HFFc6 (cell line): ENCODE measurements at regions not wholly inside any gene's neighbourhood (a gene's known extent, or its start where the extent isn't known, plus 50 kb on each side); places are given as distances from the start of the nearest gene placed in this dataset.

Experiments used
- DNase-seq: peaks from one replicate; pipeline ENCODE4 v3.0.0-alpha.2; 2018
- H3K27ac Mint-ChIP-seq: 2 replicates; pipeline ENCODE4 v1.8.0; 2020; ENCODE audit warnings: mild to moderate bottlenecking, mixed read lengths
- H3K27me3 Mint-ChIP-seq: 2 replicates; pipeline ENCODE4 v1.8.0; 2021; ENCODE audit warnings: mild to moderate bottlenecking, moderate library complexity, mixed read lengths; ENCODE audit not compliant: insufficient read depth
- H3K36me3 Mint-ChIP-seq: 2 replicates; pipeline ENCODE4 v1.8.0; 2021; ENCODE audit warnings: low read depth, mixed read lengths
- H3K4me1 Mint-ChIP-seq: 2 replicates; pipeline ENCODE4 v1.8.0; 2020; ENCODE audit warnings: low read depth, mixed read lengths
- H3K4me3 Mint-ChIP-seq: 2 replicates; pipeline ENCODE4 v1.8.0; 2020; ENCODE audit warnings: mild to moderate bottlenecking, moderate library complexity, mixed read lengths
- H3K9me3 Mint-ChIP-seq: 2 replicates; pipeline ENCODE4 v1.8.0; 2020; ENCODE audit warnings: mild to moderate bottlenecking, mixed read lengths
- TF ChIP-seq, protein P1 (sequence below): fragments of 200-600 bp; sonication (generic); IDR thresholded peaks from 2 replicates; pipeline ENCODE4 v1.5.0; 2021; ENCODE audit warnings: antibody characterized with exemption, mild to moderate bottlenecking

GRCh38 chr3:150133293-150133692 lies 162.6 kb upstream of the PFN2 start:
- Mint-ChIP-seq H3K27ac (no peak overlapping the region), H3K4me1 (peaks cover 38% of the 10 kb centered on the region), H3K4me3 (no peak overlapping the region), H3K36me3 (no peaks in the 10 kb centered on the region), H3K27me3 (peaks cover 3% of the 10 kb centered on the region), H3K9me3 (no peaks in the 10 kb centered on the region)
- no peak for DNase-seq
- TF ChIP-seq, protein P1, sequence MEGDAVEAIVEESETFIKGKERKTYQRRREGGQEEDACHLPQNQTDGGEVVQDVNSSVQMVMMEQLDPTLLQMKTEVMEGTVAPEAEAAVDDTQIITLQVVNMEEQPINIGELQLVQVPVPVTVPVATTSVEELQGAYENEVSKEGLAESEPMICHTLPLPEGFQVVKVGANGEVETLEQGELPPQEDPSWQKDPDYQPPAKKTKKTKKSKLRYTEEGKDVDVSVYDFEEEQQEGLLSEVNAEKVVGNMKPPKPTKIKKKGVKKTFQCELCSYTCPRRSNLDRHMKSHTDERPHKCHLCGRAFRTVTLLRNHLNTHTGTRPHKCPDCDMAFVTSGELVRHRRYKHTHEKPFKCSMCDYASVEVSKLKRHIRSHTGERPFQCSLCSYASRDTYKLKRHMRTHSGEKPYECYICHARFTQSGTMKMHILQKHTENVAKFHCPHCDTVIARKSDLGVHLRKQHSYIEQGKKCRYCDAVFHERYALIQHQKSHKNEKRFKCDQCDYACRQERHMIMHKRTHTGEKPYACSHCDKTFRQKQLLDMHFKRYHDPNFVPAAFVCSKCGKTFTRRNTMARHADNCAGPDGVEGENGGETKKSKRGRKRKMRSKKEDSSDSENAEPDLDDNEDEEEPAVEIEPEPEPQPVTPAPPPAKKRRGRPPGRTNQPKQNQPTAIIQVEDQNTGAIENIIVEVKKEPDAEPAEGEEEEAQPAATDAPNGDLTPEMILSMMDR = no peak

DNA sequence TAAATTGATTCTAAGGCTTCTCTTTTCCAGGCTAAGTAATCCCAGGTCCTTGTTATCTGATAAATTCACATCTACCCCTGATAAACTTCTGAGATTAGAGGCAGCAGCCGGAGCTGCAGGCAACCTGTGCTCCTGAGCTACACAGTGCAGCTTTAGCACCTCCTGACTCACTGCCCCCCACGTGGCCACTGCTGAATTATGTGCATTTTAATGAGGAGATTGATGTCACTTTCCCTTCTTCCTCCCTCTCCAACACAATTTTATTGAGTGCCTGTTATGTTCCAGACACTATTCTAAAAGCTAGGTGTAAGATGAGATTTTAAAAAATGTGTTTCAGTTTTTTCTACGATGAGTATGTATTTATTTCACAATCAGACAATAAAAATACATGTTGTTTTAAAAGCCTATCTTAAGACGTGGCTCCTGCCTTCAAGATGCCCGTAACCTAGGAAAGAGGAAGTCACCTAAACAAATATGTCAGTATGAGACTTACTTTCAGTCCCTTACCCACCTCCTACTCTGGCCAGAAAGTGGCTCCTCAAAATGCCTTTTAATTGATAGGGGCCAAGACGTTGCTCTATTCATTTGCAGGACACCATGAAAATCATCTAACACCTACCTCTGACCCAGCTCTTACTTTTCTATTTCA lies 161.5 kb upstream of the PFN2 start:
- TF ChIP-seq, protein P1 = no peak
- Mint-ChIP-seq H3K27me3 (peaks cover 3% of the 10 kb centered on the region), H3K9me3 (no peaks in the 10 kb centered on the region), H3K4me1 (peaks cover 38% of the 10 kb centered on the region), H3K4me3 (no peak overlapping the region), H3K36me3 (no peaks in the 10 kb centered on the region), H3K27ac (no peak overlapping the region)
- DNase-seq = no peak

DNA sequence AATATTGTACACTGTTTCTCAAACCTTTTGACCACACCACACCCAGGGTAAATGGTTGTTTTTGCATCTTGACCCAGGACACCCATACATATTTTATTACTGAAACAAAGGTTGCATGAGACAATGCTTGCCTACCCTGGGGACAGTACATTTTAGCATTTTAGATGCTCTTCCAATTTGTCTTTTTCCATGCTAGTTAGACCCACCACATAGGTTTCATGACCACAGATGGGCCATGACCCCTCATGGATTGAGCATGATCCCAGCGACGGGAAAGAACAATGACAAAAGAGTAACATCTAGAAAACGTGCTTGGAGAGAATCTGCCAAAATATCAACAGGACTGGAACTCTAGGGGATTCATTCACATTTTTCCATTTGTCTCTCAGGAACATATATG lies 161.0 kb upstream of the PFN2 start:
- Mint-ChIP-seq H3K4me3 (no peak overlapping the region), H3K27me3 (peaks cover 6% of the 10 kb centered on the region), H3K9me3 (no peaks in the 10 kb centered on the region), H3K36me3 (no peaks in the 10 kb centered on the region), H3K4me1 (peaks cover 38% of the 10 kb centered on the region), H3K27ac (no peak overlapping the region)
- no peak for DNase-seq
- TF ChIP-seq, protein P1 = no peak

- Mint-ChIP-seq H3K27ac (no peak overlapping the region), H3K4me1 (peaks cover 33% of the 10 kb centered on the region), H3K27me3 (peaks cover 6% of the 10 kb centered on the region; the same call in 1 of the 2 replicates), H3K9me3 (no peaks in the 10 kb centered on the region), H3K36me3 (no peaks in the 10 kb centered on the region), H3K4me3 (no peak overlapping the region)
- no peak for DNase-seq
- TF ChIP-seq, protein P1 = no peak
Measured at GRCh38 chr3:150130404-150131100, 159.9 kb upstream of the PFN2 start.

- TF ChIP-seq, protein P1 = no peak
- no peak overlapping the region for H3K27ac Mint-ChIP-seq
Measured at GRCh38 chr3:150129166-150129565, 158.5 kb upstream of the PFN2 start.

More at GRCh38 chr3:150129166-150129565, 158.5 kb upstream of the PFN2 start:
- DNase-seq = no peak
- H3K4me3 Mint-ChIP-seq = no peak overlapping the region
- no peaks in the 10 kb centered on the region for H3K36me3 Mint-ChIP-seq
- no peaks in the 10 kb centered on the region for H3K9me3 Mint-ChIP-seq
- H3K27me3 Mint-ChIP-seq = peaks cover 6% of the 10 kb centered on the region; the same call in 1 of the 2 replicates
- H3K4me1 Mint-ChIP-seq = peaks cover 21% of the 10 kb centered on the region
